WTC11 (cell line): ENCODE measurements at regions not wholly inside any gene's neighbourhood (a gene's known extent, or its start where the extent isn't known, plus 50 kb on each side); places are given as distances from the start of the nearest gene placed in this dataset.

Experiments used
- ATAC-seq: fragments of 200-7000 bp; cut with Tn5 transposase; 2 replicates; pipeline ENCODE4 v1.10.0; 2021; ENCODE audit warnings: mild to moderate bottlenecking, moderate library complexity
- CTCF ChIA-PET: fragments of 300-600 bp; sonication (Branson Sonifier 250); formaldehyde crosslinking; loops from one replicate; lab custom pipeline; 2021; ENCODE audit warnings: antibody characterized with exemption; lab: Charles Lee
- POLR2A ChIA-PET: fragments of 350-600 bp; sonication (Branson Sonifier 250); formaldehyde crosslinking; loops from one replicate; lab custom pipeline; 2021; ENCODE audit warnings: antibody characterized with exemption; lab: Charles Lee
- DNase-seq: peaks from one replicate; pipeline ENCODE4 v3.0.0; 2021; ENCODE audit warnings: low spot score
- H3K27ac Mint-ChIP-seq: 2 replicates; pipeline ENCODE4 v1.8.0; 2021; ENCODE audit warnings: mixed read lengths
- H3K27me3 Mint-ChIP-seq: 2 replicates; pipeline ENCODE4 v1.8.0; 2021; ENCODE audit warnings: low read depth, mild to moderate bottlenecking, moderate library complexity, mixed read lengths
- H3K36me3 Mint-ChIP-seq: 2 replicates; pipeline ENCODE4 v1.8.0; 2021; ENCODE audit warnings: mixed read lengths
- H3K4me1 Mint-ChIP-seq: 2 replicates; pipeline ENCODE4 v1.8.0; 2022; ENCODE audit warnings: mixed read lengths
- H3K4me3 Mint-ChIP-seq: 2 replicates; pipeline ENCODE4 v1.8.0; 2021; ENCODE audit warnings: mild to moderate bottlenecking, moderate library complexity, mixed read lengths
- H3K9me3 Mint-ChIP-seq: 2 replicates; pipeline ENCODE4 v1.8.0; 2021; ENCODE audit warnings: mixed read lengths
- ATF1 ChIP-seq: sonication (generic); formaldehyde crosslinking; IDR thresholded peaks from 2 replicates; pipeline ENCODE4 v1.8.1; 2023; ENCODE audit warnings: mild to moderate bottlenecking, moderate library complexity, missing genetic modification reagents
- CREB1 ChIP-seq: sonication (generic); formaldehyde crosslinking; IDR thresholded peaks from 2 replicates; pipeline ENCODE4 v1.8.0; 2023; ENCODE audit warnings: mild to moderate bottlenecking, missing genetic modification reagents
- CREM ChIP-seq: sonication (generic); formaldehyde crosslinking; IDR thresholded peaks from 2 replicates; pipeline ENCODE4 v1.8.1; 2022; ENCODE audit warnings: mild to moderate bottlenecking, missing genetic modification reagents, moderate library complexity
- E2F1 ChIP-seq: sonication (generic); formaldehyde crosslinking; IDR thresholded peaks from 2 replicates; pipeline ENCODE4 v1.8.0; 2022; ENCODE audit warnings: mild to moderate bottlenecking, missing genetic modification reagents
- EMX1 ChIP-seq: fragments of 250-450 bp; sonication (Bioruptor Pico); IDR thresholded peaks from 2 replicates; pipeline ENCODE4 v1.8.0; 2021; ENCODE audit warnings: mild to moderate bottlenecking
- ETV6 ChIP-seq: sonication (generic); formaldehyde crosslinking; IDR thresholded peaks from 2 replicates; pipeline ENCODE4 v1.8.1; 2022; ENCODE audit warnings: mild to moderate bottlenecking, missing genetic modification reagents
- FOXP1 ChIP-seq: sonication (generic); formaldehyde crosslinking; IDR thresholded peaks from 2 replicates; pipeline ENCODE4 v1.8.0; 2022; ENCODE audit warnings: missing genetic modification reagents, mild to moderate bottlenecking, moderate library complexity, borderline replicate concordance
- HMGA2 ChIP-seq: fragments of 250-450 bp; sonication (Bioruptor Pico); IDR thresholded peaks from 2 replicates; pipeline ENCODE4 v1.4.0; 2021; ENCODE audit warnings: mild to moderate bottlenecking, moderate library complexity
- IRF2 ChIP-seq: sonication (generic); formaldehyde crosslinking; IDR thresholded peaks from 2 replicates; pipeline ENCODE4 v1.8.0; 2022; ENCODE audit warnings: low read depth, missing genetic modification reagents, borderline replicate concordance
- JAZF1 ChIP-seq: fragments of 250-450 bp; sonication (Bioruptor Pico); IDR thresholded peaks from 2 replicates; pipeline ENCODE4 v1.9.0; 2021; ENCODE audit warnings: moderate library complexity, mild to moderate bottlenecking, inconsistent platforms
- MAX ChIP-seq: sonication (generic); formaldehyde crosslinking; IDR thresholded peaks from 2 replicates; pipeline ENCODE4 v1.8.0; 2022; ENCODE audit warnings: mild to moderate bottlenecking, missing genetic modification reagents
- MLX ChIP-seq: sonication (generic); formaldehyde crosslinking; IDR thresholded peaks from 2 replicates; pipeline ENCODE4 v1.8.1; 2023; ENCODE audit warnings: mild to moderate bottlenecking, missing genetic modification reagents, moderate library complexity
- MXD4 ChIP-seq: fragments of 250-450 bp; sonication (Bioruptor Pico); IDR thresholded peaks from 2 replicates; pipeline ENCODE4 v1.8.0; 2021; ENCODE audit warnings: mild to moderate bottlenecking, moderate library complexity, borderline replicate concordance
- NFATC4 ChIP-seq: fragments of 250-450 bp; sonication (Bioruptor Pico); IDR thresholded peaks from 2 replicates; pipeline ENCODE4 v1.9.0; 2021; ENCODE audit warnings: mild to moderate bottlenecking
- NR3C1 ChIP-seq: sonication (generic); formaldehyde crosslinking; conservative IDR thresholded peaks from 2 replicates; pipeline ENCODE4 v1.8.1; 2023; ENCODE audit warnings: low read depth, mild to moderate bottlenecking, missing genetic modification reagents
- OVOL2 ChIP-seq: fragments of 250-450 bp; sonication (Bioruptor Pico); IDR thresholded peaks from 2 replicates; pipeline ENCODE4 v1.9.0; 2021; ENCODE audit warnings: mild to moderate bottlenecking, borderline replicate concordance
- SMAD3 ChIP-seq: sonication (generic); formaldehyde crosslinking; IDR thresholded peaks from 2 replicates; pipeline ENCODE4 v1.8.0; 2022; ENCODE audit warnings: missing genetic modification reagents, mild to moderate bottlenecking, borderline replicate concordance
- TCF7 ChIP-seq: sonication (generic); formaldehyde crosslinking; IDR thresholded peaks from 2 replicates; pipeline ENCODE4 v1.8.0; 2022; ENCODE audit warnings: mild to moderate bottlenecking, low read depth, missing genetic modification reagents, moderate library complexity
- TEAD4 ChIP-seq: sonication (generic); formaldehyde crosslinking; IDR thresholded peaks from 2 replicates; pipeline ENCODE4 v1.8.0; 2022; ENCODE audit warnings: mild to moderate bottlenecking, missing genetic modification reagents
- ZNF232 ChIP-seq: sonication (generic); formaldehyde crosslinking; IDR thresholded peaks from 2 replicates; pipeline ENCODE4 v1.8.0; 2022; ENCODE audit warnings: mild to moderate bottlenecking, missing genetic modification reagents
- ZNF263 ChIP-seq: sonication (generic); formaldehyde crosslinking; IDR thresholded peaks from 2 replicates; pipeline ENCODE4 v1.8.1; 2022; ENCODE audit warnings: low read depth, mild to moderate bottlenecking, moderate library complexity, missing genetic modification reagents
- ZNF416 ChIP-seq: fragments of 250-450 bp; sonication (Bioruptor Pico); IDR thresholded peaks from 2 replicates; pipeline ENCODE4 v1.9.0; 2021; ENCODE audit warnings: mild to moderate bottlenecking, inconsistent platforms
- ZNF423 ChIP-seq: fragments of 250-450 bp; sonication (Bioruptor Pico); IDR thresholded peaks from 2 replicates; pipeline ENCODE4 v2.1.2; 2022; ENCODE audit warnings: mild to moderate bottlenecking, moderate library complexity
- TF ChIP-seq, protein P1 (sequence below): fragments of 250-450 bp; sonication (Bioruptor Pico); IDR thresholded peaks from 2 replicates; pipeline ENCODE4 v1.9.0; 2021; ENCODE audit warnings: mild to moderate bottlenecking, borderline replicate concordance
- TF ChIP-seq, protein P2 (sequence below): sonication (generic); formaldehyde crosslinking; IDR thresholded peaks from 2 replicates; pipeline ENCODE4 v1.8.1; 2023; ENCODE audit warnings: mild to moderate bottlenecking, moderate library complexity, missing genetic modification reagents

DNA sequence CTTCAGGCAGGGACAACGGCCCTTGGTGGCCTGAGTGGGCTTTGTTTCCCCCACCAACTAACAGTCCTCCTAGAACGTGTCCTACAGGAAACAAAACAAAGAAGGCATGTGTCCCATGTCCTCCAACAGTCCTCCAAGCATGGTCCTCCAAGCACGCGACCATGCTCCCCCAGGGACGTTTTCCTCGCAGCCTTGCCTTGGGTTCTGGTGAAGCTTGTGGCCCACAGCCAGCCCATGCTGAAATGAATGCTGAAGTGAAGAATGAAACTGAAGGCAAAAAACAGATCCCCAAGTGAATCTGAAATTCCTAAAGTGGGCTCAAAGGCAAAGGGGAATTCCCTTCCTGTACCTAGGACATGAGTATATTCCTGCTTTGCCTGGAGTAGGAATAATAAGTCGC lies 176.6 kb downstream of the JCAD start (continued):
- TF ChIP-seq, protein P1, sequence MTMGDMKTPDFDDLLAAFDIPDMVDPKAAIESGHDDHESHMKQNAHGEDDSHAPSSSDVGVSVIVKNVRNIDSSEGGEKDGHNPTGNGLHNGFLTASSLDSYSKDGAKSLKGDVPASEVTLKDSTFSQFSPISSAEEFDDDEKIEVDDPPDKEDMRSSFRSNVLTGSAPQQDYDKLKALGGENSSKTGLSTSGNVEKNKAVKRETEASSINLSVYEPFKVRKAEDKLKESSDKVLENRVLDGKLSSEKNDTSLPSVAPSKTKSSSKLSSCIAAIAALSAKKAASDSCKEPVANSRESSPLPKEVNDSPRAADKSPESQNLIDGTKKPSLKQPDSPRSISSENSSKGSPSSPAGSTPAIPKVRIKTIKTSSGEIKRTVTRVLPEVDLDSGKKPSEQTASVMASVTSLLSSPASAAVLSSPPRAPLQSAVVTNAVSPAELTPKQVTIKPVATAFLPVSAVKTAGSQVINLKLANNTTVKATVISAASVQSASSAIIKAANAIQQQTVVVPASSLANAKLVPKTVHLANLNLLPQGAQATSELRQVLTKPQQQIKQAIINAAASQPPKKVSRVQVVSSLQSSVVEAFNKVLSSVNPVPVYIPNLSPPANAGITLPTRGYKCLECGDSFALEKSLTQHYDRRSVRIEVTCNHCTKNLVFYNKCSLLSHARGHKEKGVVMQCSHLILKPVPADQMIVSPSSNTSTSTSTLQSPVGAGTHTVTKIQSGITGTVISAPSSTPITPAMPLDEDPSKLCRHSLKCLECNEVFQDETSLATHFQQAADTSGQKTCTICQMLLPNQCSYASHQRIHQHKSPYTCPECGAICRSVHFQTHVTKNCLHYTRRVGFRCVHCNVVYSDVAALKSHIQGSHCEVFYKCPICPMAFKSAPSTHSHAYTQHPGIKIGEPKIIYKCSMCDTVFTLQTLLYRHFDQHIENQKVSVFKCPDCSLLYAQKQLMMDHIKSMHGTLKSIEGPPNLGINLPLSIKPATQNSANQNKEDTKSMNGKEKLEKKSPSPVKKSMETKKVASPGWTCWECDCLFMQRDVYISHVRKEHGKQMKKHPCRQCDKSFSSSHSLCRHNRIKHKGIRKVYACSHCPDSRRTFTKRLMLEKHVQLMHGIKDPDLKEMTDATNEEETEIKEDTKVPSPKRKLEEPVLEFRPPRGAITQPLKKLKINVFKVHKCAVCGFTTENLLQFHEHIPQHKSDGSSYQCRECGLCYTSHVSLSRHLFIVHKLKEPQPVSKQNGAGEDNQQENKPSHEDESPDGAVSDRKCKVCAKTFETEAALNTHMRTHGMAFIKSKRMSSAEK, result no peak
- TF ChIP-seq OVOL2 (CRISPR knock-in tag) (no peak), MLX (no peak), SMAD3 (no peak), NR3C1 (CRISPR knock-in tag) (no peak), EMX1 (CRISPR knock-in tag) (no peak), ZNF423 (CRISPR knock-in tag) (no peak), HMGA2 (CRISPR knock-in tag) (no peak)
- TF ChIP-seq, protein P2, sequence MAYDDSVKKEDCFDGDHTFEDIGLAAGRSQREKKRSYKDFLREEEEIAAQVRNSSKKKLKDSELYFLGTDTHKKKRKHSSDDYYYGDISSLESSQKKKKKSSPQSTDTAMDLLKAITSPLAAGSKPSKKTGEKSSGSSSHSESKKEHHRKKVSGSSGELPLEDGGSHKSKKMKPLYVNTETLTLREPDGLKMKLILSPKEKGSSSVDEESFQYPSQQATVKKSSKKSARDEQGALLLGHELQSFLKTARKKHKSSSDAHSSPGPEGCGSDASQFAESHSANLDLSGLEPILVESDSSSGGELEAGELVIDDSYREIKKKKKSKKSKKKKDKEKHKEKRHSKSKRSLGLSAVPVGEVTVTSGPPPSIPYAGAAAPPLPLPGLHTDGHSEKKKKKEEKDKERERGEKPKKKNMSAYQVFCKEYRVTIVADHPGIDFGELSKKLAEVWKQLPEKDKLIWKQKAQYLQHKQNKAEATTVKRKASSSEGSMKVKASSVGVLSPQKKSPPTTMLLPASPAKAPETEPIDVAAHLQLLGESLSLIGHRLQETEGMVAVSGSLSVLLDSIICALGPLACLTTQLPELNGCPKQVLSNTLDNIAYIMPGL (CRISPR knock-in tag), result no peak

DNA sequence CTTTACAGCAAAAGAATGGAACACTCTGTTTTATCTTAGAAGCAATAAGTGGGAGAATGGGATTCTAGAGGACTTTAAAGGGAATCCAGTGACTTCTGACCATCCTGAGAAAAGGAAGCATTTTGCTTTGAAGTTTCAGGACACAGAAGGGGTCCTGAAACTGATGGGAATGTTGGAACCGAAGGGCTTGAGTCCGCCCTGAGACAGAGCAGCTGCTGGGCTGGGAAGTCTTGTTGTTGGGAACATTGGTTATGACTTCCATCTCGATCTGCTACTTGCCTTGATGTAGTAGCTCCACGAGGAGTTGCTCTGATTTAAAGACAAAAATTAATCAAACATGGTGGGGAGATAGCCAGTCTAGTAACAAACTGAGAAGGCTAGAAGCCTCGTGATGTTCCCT lies 177.6 kb downstream of the JCAD start:
- Mint-ChIP-seq H3K4me3 (no peak overlapping the region), H3K4me1 (no peaks in the 10 kb centered on the region), H3K27me3 (peaks cover 2% of the 10 kb centered on the region; the same call in 1 of the 2 replicates), H3K27ac (no peak overlapping the region), H3K36me3 (no peaks in the 10 kb centered on the region), H3K9me3 (peaks cover 4% of the 10 kb centered on the region; the same call in 1 of the 2 replicates)
- POLR2A ChIA-PET, result no interaction called here
- no peak for DNase-seq
- ATAC-seq, result no peak
- TF ChIP-seq ZNF232 (CRISPR knock-in tag) (no peak), JAZF1 (CRISPR knock-in tag) (no peak), E2F1 (CRISPR knock-in tag) (no peak), ZNF416 (CRISPR knock-in tag) (no peak), MXD4 (CRISPR knock-in tag) (no peak), MAX (CRISPR knock-in tag) (no peak), TCF7 (CRISPR knock-in tag) (no peak), IRF2 (CRISPR knock-in tag) (no peak), TEAD4 (no peak), CREB1 (CRISPR knock-in tag) (no peak), ATF1 (CRISPR knock-in tag) (no peak), ETV6 (no peak), CREM (CRISPR knock-in tag) (no peak), ZNF263 (no peak), NFATC4 (CRISPR knock-in tag) (no peak), FOXP1 (CRISPR knock-in tag) (no peak)
- TF ChIP-seq, protein P1, result no peak
- CTCF ChIA-PET, result no interaction called here
